ENCODE measurements at regions not wholly inside any gene's neighbourhood (a gene's known extent, or its start where the extent isn't known, plus 50 kb on each side); places are given as distances from the start of the nearest gene placed in this dataset.

DNA sequence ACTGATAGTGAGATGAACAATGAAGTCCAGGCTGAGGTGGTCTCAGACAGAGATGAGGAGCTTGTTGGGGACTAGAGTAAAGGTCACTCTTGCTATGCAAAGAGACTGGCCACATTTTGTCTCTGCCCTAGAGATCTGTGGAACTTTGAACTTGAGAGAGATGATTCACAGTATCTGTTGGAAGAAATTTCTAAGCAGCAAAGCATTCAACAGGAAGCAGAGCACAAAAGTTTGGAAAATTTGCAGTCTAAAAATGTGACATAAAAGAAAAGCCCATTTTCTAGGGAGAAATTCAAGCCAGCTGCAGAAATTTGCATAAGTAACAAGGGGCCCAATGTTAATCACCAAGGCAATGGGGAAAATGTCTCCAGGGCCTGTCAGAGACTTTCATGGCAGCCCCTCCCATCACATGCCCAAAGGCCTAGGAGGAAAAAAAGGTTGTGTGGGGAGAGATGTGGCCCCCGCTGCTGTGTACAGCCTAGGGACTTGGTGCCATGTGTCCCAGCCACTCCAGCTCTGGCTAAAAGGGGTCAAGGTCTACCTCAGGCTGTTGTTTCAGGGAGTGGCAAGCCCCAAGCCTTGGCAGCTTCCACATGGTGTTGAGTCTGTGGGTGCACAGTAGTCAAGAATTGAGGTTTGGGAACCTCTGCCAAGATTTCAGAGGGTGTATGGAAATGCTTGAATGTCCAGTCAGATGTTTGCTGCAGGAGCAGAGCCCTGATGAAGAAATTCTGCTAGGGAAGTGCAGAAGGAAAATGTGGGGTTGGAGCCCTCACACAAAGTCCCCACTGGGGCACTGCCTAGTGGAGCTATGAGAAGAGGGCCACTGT is 262.8 kb downstream of the DKK2 start:
- TF ChIP-seq EGR1 (IDR thresholded peaks at IDR 0.05) (no peak), YY1 (IDR thresholded peaks at IDR 0.05; ENCODE audit: low read depth) (no peak), NFIC (IDR thresholded peaks at IDR 0.05) (no peak), CEBPB (IDR thresholded peaks at IDR 0.05) (no peak), CREB1 (IDR thresholded peaks at IDR 0.05; ENCODE audit: low read depth) (no peak), TAF1 (IDR thresholded peaks at IDR 0.05; ENCODE audit: low read depth) (no peak), ZBTB7A (IDR thresholded peaks at IDR 0.05; ENCODE audit: low read depth) (no peak)
- TF ChIP-seq, protein P1, sequence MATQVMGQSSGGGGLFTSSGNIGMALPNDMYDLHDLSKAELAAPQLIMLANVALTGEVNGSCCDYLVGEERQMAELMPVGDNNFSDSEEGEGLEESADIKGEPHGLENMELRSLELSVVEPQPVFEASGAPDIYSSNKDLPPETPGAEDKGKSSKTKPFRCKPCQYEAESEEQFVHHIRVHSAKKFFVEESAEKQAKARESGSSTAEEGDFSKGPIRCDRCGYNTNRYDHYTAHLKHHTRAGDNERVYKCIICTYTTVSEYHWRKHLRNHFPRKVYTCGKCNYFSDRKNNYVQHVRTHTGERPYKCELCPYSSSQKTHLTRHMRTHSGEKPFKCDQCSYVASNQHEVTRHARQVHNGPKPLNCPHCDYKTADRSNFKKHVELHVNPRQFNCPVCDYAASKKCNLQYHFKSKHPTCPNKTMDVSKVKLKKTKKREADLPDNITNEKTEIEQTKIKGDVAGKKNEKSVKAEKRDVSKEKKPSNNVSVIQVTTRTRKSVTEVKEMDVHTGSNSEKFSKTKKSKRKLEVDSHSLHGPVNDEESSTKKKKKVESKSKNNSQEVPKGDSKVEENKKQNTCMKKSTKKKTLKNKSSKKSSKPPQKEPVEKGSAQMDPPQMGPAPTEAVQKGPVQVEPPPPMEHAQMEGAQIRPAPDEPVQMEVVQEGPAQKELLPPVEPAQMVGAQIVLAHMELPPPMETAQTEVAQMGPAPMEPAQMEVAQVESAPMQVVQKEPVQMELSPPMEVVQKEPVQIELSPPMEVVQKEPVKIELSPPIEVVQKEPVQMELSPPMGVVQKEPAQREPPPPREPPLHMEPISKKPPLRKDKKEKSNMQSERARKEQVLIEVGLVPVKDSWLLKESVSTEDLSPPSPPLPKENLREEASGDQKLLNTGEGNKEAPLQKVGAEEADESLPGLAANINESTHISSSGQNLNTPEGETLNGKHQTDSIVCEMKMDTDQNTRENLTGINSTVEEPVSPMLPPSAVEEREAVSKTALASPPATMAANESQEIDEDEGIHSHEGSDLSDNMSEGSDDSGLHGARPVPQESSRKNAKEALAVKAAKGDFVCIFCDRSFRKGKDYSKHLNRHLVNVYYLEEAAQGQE (IDR thresholded peaks at IDR 0.05; ENCODE audit: low read depth) = no peak

Measured in Ishikawa (cell line).